Upper lobe of left lung (tissue), 4 donors: ENCODE measurements at regions not wholly inside any gene's neighbourhood (a gene's known extent, or its start where the extent isn't known, plus 50 kb on each side); places are given as distances from the start of the nearest gene placed in this dataset.

ENCODE experiments used
- POLR2A ChIP-seq, 4 donors: fragments of 450-650 bp; IDR thresholded peaks; one replicate each; pipeline ENCODE4 v1.5.1; 2016 to 2017; ENCODE audit warnings: antibody characterized with exemption in 4 of 4, mild to moderate bottlenecking in 2 of 4
- POLR2AphosphoS5 ChIP-seq, 2 donors: sonication (generic); formaldehyde crosslinking; IDR thresholded peaks; one replicate each; pipeline ENCODE4 v1.5.1; 2017; ENCODE audit warnings: antibody characterized with exemption in 2 of 2
- TF ChIP-seq, protein P1 (sequence below), 6 experiments: fragments of 450-650 bp in 4 of 6; fragments of 200-600 bp in 2 of 6; sonication (generic) in 2 of 6; IDR thresholded peaks; one replicate each; pipeline ENCODE4 v1.5.1; 2016 to 2019; ENCODE audit warnings: antibody characterized with exemption in 6 of 6

DNA sequence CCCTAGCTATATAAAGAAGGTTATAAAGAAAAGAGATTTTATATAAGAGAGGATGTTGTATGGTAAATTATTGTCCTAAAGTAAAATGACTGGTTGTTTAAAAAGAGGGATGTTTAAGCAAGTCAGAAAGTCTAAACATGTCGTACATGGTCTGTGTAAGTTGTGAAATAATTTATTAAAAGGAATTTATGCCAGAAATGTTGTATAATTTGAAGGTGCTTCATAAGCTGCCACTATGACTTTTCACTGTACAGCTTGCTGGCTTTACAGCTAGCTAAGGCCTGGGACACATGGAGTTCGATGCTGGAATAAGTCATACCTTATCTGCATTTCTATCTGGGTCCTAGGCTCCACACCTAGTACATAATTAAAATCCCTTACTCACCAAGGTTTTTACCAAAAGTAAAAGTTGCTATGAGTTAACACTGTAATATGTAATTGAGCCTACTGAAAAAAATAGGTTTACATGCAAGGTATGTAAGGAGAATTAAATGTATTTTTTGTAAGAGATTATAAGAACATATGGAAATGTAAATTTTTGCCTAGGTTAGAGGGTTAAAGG, 59.0 kb upstream of the EDEM3 start:
- TF ChIP-seq, protein P1, sequence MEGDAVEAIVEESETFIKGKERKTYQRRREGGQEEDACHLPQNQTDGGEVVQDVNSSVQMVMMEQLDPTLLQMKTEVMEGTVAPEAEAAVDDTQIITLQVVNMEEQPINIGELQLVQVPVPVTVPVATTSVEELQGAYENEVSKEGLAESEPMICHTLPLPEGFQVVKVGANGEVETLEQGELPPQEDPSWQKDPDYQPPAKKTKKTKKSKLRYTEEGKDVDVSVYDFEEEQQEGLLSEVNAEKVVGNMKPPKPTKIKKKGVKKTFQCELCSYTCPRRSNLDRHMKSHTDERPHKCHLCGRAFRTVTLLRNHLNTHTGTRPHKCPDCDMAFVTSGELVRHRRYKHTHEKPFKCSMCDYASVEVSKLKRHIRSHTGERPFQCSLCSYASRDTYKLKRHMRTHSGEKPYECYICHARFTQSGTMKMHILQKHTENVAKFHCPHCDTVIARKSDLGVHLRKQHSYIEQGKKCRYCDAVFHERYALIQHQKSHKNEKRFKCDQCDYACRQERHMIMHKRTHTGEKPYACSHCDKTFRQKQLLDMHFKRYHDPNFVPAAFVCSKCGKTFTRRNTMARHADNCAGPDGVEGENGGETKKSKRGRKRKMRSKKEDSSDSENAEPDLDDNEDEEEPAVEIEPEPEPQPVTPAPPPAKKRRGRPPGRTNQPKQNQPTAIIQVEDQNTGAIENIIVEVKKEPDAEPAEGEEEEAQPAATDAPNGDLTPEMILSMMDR (IDR thresholded peaks at IDR 0.05): no peak
- TF ChIP-seq POLR2AphosphoS5 (IDR thresholded peaks at IDR 0.05): no peak
- TF ChIP-seq POLR2A (IDR thresholded peaks at IDR 0.05): no peak
